HG02884 (cell line): ENCODE measurements at regions not wholly inside any gene's neighbourhood (a gene's known extent, or its start where the extent isn't known, plus 50 kb on each side); places are given as distances from the start of the nearest gene placed in this dataset.
"Not testable (repeated sequence)": the region's sequence is repeated elsewhere in the genome, so short reads cannot be mapped to it uniquely, and the experiment has no call there.

Experiments
- ATAC-seq: cut with Tn5 transposase; IDR thresholded peaks from one replicate; pipeline ENCODE4 v1.9.1; 2021; ENCODE audit warnings: mild to moderate bottlenecking, moderate library complexity; ENCODE audit not compliant: unreplicated experiment

- ATAC-seq, result no peak
Measured at GRCh38 chr3:182389071-182389815, 404.1 kb upstream of the ATP11B start.

GRCh38 chr3:182390421-182390820, 402.9 kb upstream of the ATP11B start:
- no peak for ATAC-seq

GRCh38 chr3:182392182-182392937, 400.9 kb upstream of the ATP11B start:
- no peak for ATAC-seq

- ATAC-seq, result no peak
Measured at GRCh38 chr3:182393151-182393550, 400.2 kb upstream of the ATP11B start.

- ATAC-seq, result no peak
Measured at GRCh38 chr3:182393830-182394367, 399.4 kb upstream of the ATP11B start.

- ATAC-seq, result no peak
Measured at GRCh38 chr3:182397164-182397563, 396.1 kb upstream of the ATP11B start.

- no peak for ATAC-seq
Measured at GRCh38 chr3:182399978-182400737, 393.1 kb upstream of the ATP11B start.

- no peak for ATAC-seq
Measured at GRCh38 chr3:182400838-182401237, 392.5 kb upstream of the ATP11B start.

GRCh38 chr3:182404031-182404430, 389.3 kb upstream of the ATP11B start:
- ATAC-seq, result no peak

- ATAC-seq, result no peak
Measured at GRCh38 chr3:182405759-182406158, 387.5 kb upstream of the ATP11B start.

GRCh38 chr3:182406786-182407185, 386.5 kb upstream of the ATP11B start:
- no peak for ATAC-seq

GRCh38 chr3:182410051-182410450, 383.3 kb upstream of the ATP11B start:
- no peak for ATAC-seq

GRCh38 chr3:182412066-182412465, 381.2 kb upstream of the ATP11B start:
- no peak for ATAC-seq

GRCh38 chr3:182413061-182413460, 380.2 kb upstream of the ATP11B start:
- no peak for ATAC-seq

- no peak for ATAC-seq
Measured at GRCh38 chr3:182413682-182414081, 379.6 kb upstream of the ATP11B start.

- ATAC-seq, result no peak
Measured at GRCh38 chr3:182414586-182414985, 378.7 kb upstream of the ATP11B start.

GRCh38 chr3:182420741-182421140, 372.6 kb upstream of the ATP11B start:
- no peak for ATAC-seq

- no peak for ATAC-seq
Measured at GRCh38 chr3:182424006-182424405, 369.3 kb upstream of the ATP11B start.

GRCh38 chr3:182425926-182426718, 367.2 kb upstream of the ATP11B start:
- not testable (repeated sequence) for ATAC-seq

- ATAC-seq, result not testable (repeated sequence)
Measured at GRCh38 chr3:182431972-182432371, 361.3 kb upstream of the ATP11B start.
